Skeletal muscle tissue (tissue), 3 donors: ENCODE measurements at regions not wholly inside any gene's neighbourhood (a gene's known extent, or its start where the extent isn't known, plus 50 kb on each side); places are given as distances from the start of the nearest gene placed in this dataset.
"Not testable (repeated sequence)": the region's sequence is repeated elsewhere in the genome, so short reads cannot be mapped to it uniquely, and the experiment has no call there.

ENCODE experiments used
- H3K27ac ChIP-seq: one replicate; pipeline ENCODE4 v1.7.0; 2013; ENCODE audit warnings: mild to moderate bottlenecking, low read depth, low read length, inconsistent platforms
- H3K27me3 ChIP-seq, 3 donors: one replicate each; pipeline ENCODE4 v1.7.0; 2013; ENCODE audit warnings: low read length in 3 of 3; ENCODE audit not compliant: control insufficient read depth in 3 of 3, insufficient read depth in 3 of 3
- H3K36me3 ChIP-seq, 3 donors: one replicate each; pipeline ENCODE4 v1.7.0; 2013; ENCODE audit warnings: low read length in 3 of 3; ENCODE audit not compliant: control insufficient read depth in 3 of 3, insufficient read depth in 3 of 3
- H3K4me1 ChIP-seq, 3 donors: one replicate each; pipeline ENCODE4 v1.7.0; 2013; ENCODE audit warnings: low read length in 3 of 3, mild to moderate bottlenecking in 3 of 3; ENCODE audit not compliant: control insufficient read depth in 3 of 3, insufficient read depth in 3 of 3
- H3K4me3 ChIP-seq, 3 donors: one replicate each; pipeline ENCODE4 v1.7.0; 2013; ENCODE audit warnings: low read length in 3 of 3
- H3K9ac ChIP-seq, 3 donors: one replicate each; pipeline ENCODE4 v1.7.0; 2013; ENCODE audit warnings: low read length in 3 of 3, mild to moderate bottlenecking in 3 of 3, moderate library complexity in 2 of 3, low read depth in 1 of 3
- H3K9me3 ChIP-seq, 3 donors: one replicate each; pipeline ENCODE4 v1.7.0; 2013; ENCODE audit warnings: low read length in 3 of 3; ENCODE audit not compliant: control insufficient read depth in 3 of 3
- donor health status: Osteomylitis.

DNA sequence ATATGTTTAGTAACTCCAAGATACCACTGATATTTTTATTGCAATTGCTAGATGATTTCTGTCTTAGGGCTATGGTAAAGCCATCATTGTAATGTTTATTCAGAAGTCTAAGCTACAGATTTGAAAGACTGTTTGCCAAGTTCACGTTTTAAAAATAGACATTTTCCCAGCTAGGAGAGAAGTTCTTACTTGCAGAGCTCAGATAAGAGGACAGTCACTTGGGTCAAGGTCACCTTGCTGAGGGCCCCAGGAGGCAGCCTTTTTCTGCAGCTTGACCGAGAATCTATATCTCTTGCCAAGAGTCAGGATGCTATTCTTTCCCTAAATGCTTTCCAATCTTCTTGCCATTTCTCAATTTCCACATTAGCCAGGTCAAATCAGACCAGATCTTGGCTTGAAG is 1011.2 kb downstream of the KCNMA1 start:
- Histone ChIP-seq H3K27me3 (no peaks in the 10 kb centered on the region), H3K27ac (no peak overlapping the region)

GRCh38 chr10:76624470-76624869 is 1013.1 kb downstream of the KCNMA1 start:
- Histone ChIP-seq H3K9ac (no peak overlapping the region), H3K36me3 (no peaks in the 10 kb centered on the region), H3K4me1 (no peaks in the 10 kb centered on the region), H3K9me3 (no peaks in the 10 kb centered on the region), H3K27ac (no peak overlapping the region), H3K4me3 (no peak overlapping the region), H3K27me3 (no peaks in the 10 kb centered on the region)

More for the DNA sequence above, 1011.2 kb downstream of the KCNMA1 start:
- no peaks in the 10 kb centered on the region for H3K36me3 ChIP-seq
- no peak overlapping the region for H3K9ac ChIP-seq
- no peaks in the 10 kb centered on the region for H3K9me3 ChIP-seq
- no peaks in the 10 kb centered on the region for H3K4me1 ChIP-seq
- H3K4me3 ChIP-seq = no peak overlapping the region

DNA sequence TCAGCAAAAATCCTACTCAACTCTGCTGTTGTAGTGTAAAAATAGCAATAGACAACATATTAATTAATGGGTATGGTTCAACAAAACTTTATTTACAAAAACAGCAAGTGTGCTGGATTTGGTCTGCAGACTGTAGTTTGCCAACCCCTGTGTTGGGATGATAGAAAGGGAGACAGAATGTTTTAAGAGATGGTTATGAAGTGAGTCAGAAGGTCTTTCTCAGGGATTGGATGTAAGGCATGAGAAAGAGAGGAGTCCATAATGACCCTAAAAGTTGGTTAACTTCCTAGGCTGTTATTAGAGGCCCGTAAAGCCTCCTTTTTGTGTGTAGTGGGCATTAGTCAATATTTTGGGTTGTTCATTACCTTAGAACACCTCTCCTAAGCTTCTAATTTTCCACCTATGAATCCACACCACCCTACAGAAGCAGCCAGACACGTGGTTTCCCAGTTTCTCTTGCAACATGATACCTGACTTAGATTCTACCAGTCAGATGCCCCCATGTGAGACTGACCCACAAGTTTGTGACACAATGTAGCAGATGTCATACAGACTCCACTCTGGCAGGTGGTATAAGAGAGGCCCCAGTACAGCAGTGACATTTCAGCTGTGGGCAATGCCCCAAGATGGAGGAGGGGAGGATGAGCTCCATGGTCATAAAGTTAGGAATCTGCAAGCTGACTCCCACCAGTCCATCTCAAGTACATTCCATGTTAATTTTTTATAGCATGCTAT is 1015.6 kb downstream of the KCNMA1 start:
- H3K27ac ChIP-seq = no peak overlapping the region
- H3K9ac ChIP-seq = no peak overlapping the region
- no peaks in the 10 kb centered on the region for H3K4me1 ChIP-seq
- H3K36me3 ChIP-seq = no peaks in the 10 kb centered on the region
- H3K27me3 ChIP-seq = no peaks in the 10 kb centered on the region
- no peak overlapping the region for H3K4me3 ChIP-seq
- H3K9me3 ChIP-seq = no peaks in the 10 kb centered on the region

DNA sequence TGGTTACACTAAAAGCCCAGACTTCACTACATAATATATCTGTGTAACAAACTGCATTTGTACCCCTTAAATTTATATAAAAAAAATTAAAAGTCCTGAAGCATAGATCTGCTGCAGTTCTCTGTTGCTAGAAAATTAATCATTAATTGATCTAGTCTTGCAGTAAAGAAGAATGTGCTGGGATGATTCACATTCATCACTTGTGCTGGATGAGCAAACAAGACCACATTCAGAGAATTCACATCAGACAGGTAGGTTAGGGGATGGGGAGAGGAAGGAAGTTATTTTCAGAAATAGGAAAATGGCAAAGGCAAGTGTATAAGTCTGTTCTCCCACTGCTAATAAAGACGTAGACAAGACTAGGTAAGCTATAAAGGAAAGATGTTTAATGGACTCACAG is 1019.0 kb downstream of the KCNMA1 start:
- Histone ChIP-seq H3K9me3 (no peaks in the 10 kb centered on the region), H3K9ac (no peak overlapping the region), H3K4me1 (no peaks in the 10 kb centered on the region)

DNA sequence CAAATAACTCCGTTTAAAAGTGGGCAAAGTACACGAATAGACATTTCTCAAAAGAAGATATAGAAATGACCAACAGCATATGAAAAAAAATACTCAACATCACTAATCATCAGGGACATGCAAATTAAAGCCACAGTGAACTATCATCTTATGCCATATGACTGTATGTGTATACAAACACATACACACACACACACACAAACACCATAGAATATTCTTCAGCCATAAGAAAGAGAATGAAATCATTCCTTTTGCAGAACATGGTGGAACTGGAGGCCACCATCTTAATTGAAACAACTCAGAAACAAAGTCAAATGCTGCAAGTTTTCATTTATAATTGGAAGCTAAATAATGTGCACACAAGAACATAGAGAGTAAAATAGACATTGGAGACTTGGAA is 1019.4 kb downstream of the KCNMA1 start:
- H3K4me1 ChIP-seq = no peaks in the 10 kb centered on the region
- H3K4me3 ChIP-seq = no peak overlapping the region
- no peaks in the 10 kb centered on the region for H3K27me3 ChIP-seq
- no peak overlapping the region for H3K27ac ChIP-seq
- H3K9ac ChIP-seq = no peak overlapping the region
- no peaks in the 10 kb centered on the region for H3K9me3 ChIP-seq
- no peaks in the 10 kb centered on the region for H3K36me3 ChIP-seq

More for the DNA sequence above, 1019.0 kb downstream of the KCNMA1 start:
- H3K27me3 ChIP-seq = no peaks in the 10 kb centered on the region
- H3K27ac ChIP-seq = no peak overlapping the region
- H3K4me3 ChIP-seq = no peak overlapping the region
- H3K36me3 ChIP-seq = no peaks in the 10 kb centered on the region

- H3K36me3 ChIP-seq, H3K9ac ChIP-seq, H3K4me3 ChIP-seq, H3K9me3 ChIP-seq, H3K27me3 ChIP-seq, H3K4me1 ChIP-seq, H3K27ac ChIP-seq: not testable (repeated sequence)
Observed at GRCh38 chr10:76616666-76617065, 1020.9 kb downstream of the KCNMA1 start.

DNA sequence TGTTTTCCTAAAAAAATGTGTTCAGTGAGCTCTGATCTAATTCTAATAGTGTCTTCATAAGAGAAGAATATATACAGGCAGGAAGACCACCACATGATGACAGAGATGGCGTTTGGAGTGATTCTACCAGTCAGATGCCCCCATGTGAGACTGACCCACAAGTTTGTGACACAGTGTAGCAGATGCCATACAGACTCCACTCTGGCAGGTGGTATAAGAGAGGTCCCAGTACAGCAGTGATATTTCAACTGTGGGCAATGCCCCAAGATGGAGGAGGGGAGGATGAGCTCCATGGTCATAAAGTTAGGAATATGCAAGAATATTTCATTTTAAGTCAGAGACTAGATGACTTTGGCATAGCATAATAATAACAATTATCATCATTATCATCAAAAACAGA is 1022.6 kb downstream of the KCNMA1 start:
- H3K27me3 ChIP-seq = no peaks in the 10 kb centered on the region
- no peaks in the 10 kb centered on the region for H3K4me1 ChIP-seq
- no peak overlapping the region for H3K9ac ChIP-seq
- H3K4me3 ChIP-seq = no peak overlapping the region
- H3K27ac ChIP-seq = no peak overlapping the region
- H3K9me3 ChIP-seq = no peaks in the 10 kb centered on the region
- H3K36me3 ChIP-seq = no peaks in the 10 kb centered on the region
